ENCODE measurements at regions not wholly inside any gene's neighbourhood (a gene's known extent, or its start where the extent isn't known, plus 50 kb on each side); places are given as distances from the start of the nearest gene placed in this dataset.

DNA sequence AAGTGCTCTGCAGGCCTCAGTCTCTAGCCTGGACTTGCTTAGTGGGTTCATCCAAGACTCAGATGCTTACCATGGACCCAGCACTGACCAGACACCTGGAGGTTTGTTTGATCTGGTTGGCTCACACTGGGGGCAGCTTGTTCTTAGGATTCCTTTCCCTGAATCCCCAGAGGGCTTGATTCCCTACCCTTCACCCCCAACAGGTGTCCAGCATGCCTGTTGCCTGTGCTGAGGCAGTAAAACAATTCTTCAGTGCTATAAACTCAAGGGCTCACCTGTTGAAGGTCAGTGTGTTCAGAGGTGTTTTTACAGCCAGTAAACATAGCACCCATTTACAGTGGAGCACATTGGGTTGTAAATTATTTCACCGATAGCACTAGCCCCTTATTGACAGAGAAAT is 123.8 kb upstream of the KLF4 start:
- no peak for TF ChIP-seq ZFX (IDR thresholded peaks at IDR 0.05; ENCODE audit: borderline replicate concordance)
- TF ChIP-seq, protein P1, sequence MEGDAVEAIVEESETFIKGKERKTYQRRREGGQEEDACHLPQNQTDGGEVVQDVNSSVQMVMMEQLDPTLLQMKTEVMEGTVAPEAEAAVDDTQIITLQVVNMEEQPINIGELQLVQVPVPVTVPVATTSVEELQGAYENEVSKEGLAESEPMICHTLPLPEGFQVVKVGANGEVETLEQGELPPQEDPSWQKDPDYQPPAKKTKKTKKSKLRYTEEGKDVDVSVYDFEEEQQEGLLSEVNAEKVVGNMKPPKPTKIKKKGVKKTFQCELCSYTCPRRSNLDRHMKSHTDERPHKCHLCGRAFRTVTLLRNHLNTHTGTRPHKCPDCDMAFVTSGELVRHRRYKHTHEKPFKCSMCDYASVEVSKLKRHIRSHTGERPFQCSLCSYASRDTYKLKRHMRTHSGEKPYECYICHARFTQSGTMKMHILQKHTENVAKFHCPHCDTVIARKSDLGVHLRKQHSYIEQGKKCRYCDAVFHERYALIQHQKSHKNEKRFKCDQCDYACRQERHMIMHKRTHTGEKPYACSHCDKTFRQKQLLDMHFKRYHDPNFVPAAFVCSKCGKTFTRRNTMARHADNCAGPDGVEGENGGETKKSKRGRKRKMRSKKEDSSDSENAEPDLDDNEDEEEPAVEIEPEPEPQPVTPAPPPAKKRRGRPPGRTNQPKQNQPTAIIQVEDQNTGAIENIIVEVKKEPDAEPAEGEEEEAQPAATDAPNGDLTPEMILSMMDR (IDR thresholded peaks at IDR 0.05): no peak

Measured in 22Rv1 (cell line).